Activated CD4-positive, CD25-positive, alpha-beta regulatory T cell treated with anti-CD3 and anti-CD28 coated beads, Interleukin-2, amount 50 U/mL, for 24 hours (primary cell): ENCODE measurements at regions not wholly inside any gene's neighbourhood (a gene's known extent, or its start where the extent isn't known, plus 50 kb on each side); places are given as distances from the start of the nearest gene placed in this dataset.

Source experiments
- ATAC-seq, 2 donors: fragments of 150-1000 bp; cut with Tn5 transposase; one replicate each; pipeline ENCODE4 v1.10.0; 2021; ENCODE audit warnings: mild to moderate bottlenecking in 1 of 2, moderate library complexity in 1 of 2

- ATAC-seq = no peak
These were observed 1461.9 kb downstream of the UQCRFS1 start for GRCh38 chr19:27751044-27751391.

GRCh38 chr19:27750391-27751043 lies 1462.4 kb downstream of the UQCRFS1 start:
- no peak for ATAC-seq

GRCh38 chr19:27748551-27749152 lies 1464.3 kb downstream of the UQCRFS1 start:
- ATAC-seq = no peak

GRCh38 chr19:27746691-27747380 lies 1466.1 kb downstream of the UQCRFS1 start:
- no peak for ATAC-seq

- ATAC-seq = no peak
These were observed 1466.9 kb downstream of the UQCRFS1 start for GRCh38 chr19:27745978-27746542.

- no peak for ATAC-seq
These were observed 1467.8 kb downstream of the UQCRFS1 start for GRCh38 chr19:27744926-27745768.

- no peak for ATAC-seq
These were observed 1470.9 kb downstream of the UQCRFS1 start for GRCh38 chr19:27742041-27742440.

- ATAC-seq = no peak
These were observed 1471.7 kb downstream of the UQCRFS1 start for GRCh38 chr19:27741236-27741635.

GRCh38 chr19:27740396-27740795 lies 1472.6 kb downstream of the UQCRFS1 start:
- no peak for ATAC-seq

- ATAC-seq = no peak
These were observed 1474.3 kb downstream of the UQCRFS1 start for GRCh38 chr19:27738569-27739193.

- no peak for ATAC-seq
These were observed 1476.7 kb downstream of the UQCRFS1 start for GRCh38 chr19:27736225-27736624.

- ATAC-seq = no peak
These were observed 1477.6 kb downstream of the UQCRFS1 start for GRCh38 chr19:27735314-27735713.

- no peak for ATAC-seq
These were observed 1478.3 kb downstream of the UQCRFS1 start for GRCh38 chr19:27734496-27735220.

GRCh38 chr19:27733551-27734266 lies 1479.2 kb downstream of the UQCRFS1 start:
- ATAC-seq = no peak

- no peak for ATAC-seq
These were observed 1483.6 kb downstream of the UQCRFS1 start for GRCh38 chr19:27729332-27729731.

GRCh38 chr19:27722625-27723024 lies 1490.3 kb downstream of the UQCRFS1 start:
- ATAC-seq = no peak

- ATAC-seq = no peak
These were observed 1492.8 kb downstream of the UQCRFS1 start for GRCh38 chr19:27720155-27720554.

- ATAC-seq = no peak
These were observed 1493.9 kb downstream of the UQCRFS1 start for GRCh38 chr19:27719034-27719433.

- ATAC-seq = no peak
These were observed 1494.7 kb downstream of the UQCRFS1 start for GRCh38 chr19:27718234-27718633.

GRCh38 chr19:27717825-27718224 lies 1495.1 kb downstream of the UQCRFS1 start:
- ATAC-seq = no peak

GRCh38 chr19:27716922-27717321 lies 1496.0 kb downstream of the UQCRFS1 start:
- no peak for ATAC-seq
